GM23338 (cell line): ENCODE measurements at regions not wholly inside any gene's neighbourhood (a gene's known extent, or its start where the extent isn't known, plus 50 kb on each side); places are given as distances from the start of the nearest gene placed in this dataset.

Source experiments
- CTCF ChIP-seq, 2 experiments: fragments of 200-600 bp in 1 of 2; sonication (generic) in 1 of 2; conservative IDR thresholded peaks; 2 replicates each; pipeline versions ENCODE4 v1.5.1 to v1.6.1; 2016 to 2017; ENCODE audit warnings: antibody characterized with exemption in 2 of 2, low read depth in 2 of 2, mild to moderate bottlenecking in 2 of 2, moderate library complexity in 1 of 2
- ETS1 ChIP-seq: IDR thresholded peaks from 2 replicates; pipeline ENCODE4 v1.6.1; 2016; ENCODE audit warnings: antibody characterized with exemption
- REST ChIP-seq: IDR thresholded peaks from one replicate; pipeline ENCODE4 v1.6.1; 2018; ENCODE audit warnings: antibody characterized with exemption; ENCODE audit not compliant: unreplicated experiment

- TF ChIP-seq ETS1 (no peak), CTCF (conservative IDR thresholded peaks at IDR 0.05; ENCODE audit: low read depth in 2 of 2) (no peak), REST (no peak)
Observed at GRCh38 chr10:129025787-129026186, 441.3 kb upstream of the MGMT start.
